KMS-11 (cell line): ENCODE measurements at regions not wholly inside any gene's neighbourhood (a gene's known extent, or its start where the extent isn't known, plus 50 kb on each side); places are given as distances from the start of the nearest gene placed in this dataset.

ENCODE experiments used
- H2AFZ ChIP-seq: fragments of 200-600 bp; sonication (generic); 2 replicates; pipeline ENCODE4 v1.6.1; 2016; ENCODE audit warnings: antibody characterized with exemption, mixed run types, low read depth
- H3K27ac ChIP-seq: fragments of 200-600 bp; sonication (generic); 2 replicates; pipeline ENCODE4 v1.6.1; 2016; ENCODE audit warnings: mild to moderate bottlenecking, mixed run types
- H3K27me3 ChIP-seq: fragments of 200-600 bp; sonication (generic); 2 replicates; pipeline ENCODE4 v1.6.1; 2017; ENCODE audit warnings: mild to moderate bottlenecking, low read depth, mixed run types, moderate library complexity; ENCODE audit not compliant: insufficient read depth
- H3K36me3 ChIP-seq: fragments of 200-600 bp; sonication (generic); 2 replicates; pipeline ENCODE4 v1.6.1; 2017; ENCODE audit warnings: mild to moderate bottlenecking, mixed run types; ENCODE audit not compliant: insufficient read depth
- H3K4me1 ChIP-seq: fragments of 200-600 bp; sonication (generic); 2 replicates; pipeline ENCODE4 v1.6.1; 2016; ENCODE audit warnings: mild to moderate bottlenecking, low read depth, mixed run types; ENCODE audit not compliant: poor library complexity, severe bottlenecking
- H3K4me2 ChIP-seq: fragments of 200-600 bp; sonication (generic); 2 replicates; pipeline ENCODE4 v1.7.0; 2016; ENCODE audit warnings: mild to moderate bottlenecking, mixed run types
- H3K4me3 ChIP-seq: fragments of 200-600 bp; sonication (generic); IDR thresholded peaks from 2 replicates; pipeline ENCODE4 v1.6.1; 2017; ENCODE audit warnings: low read depth, low read length, mixed read lengths; ENCODE audit not compliant: insufficient read depth
- H3K79me2 ChIP-seq: fragments of 200-600 bp; sonication (generic); 2 replicates; pipeline ENCODE4 v1.6.1; 2016; ENCODE audit warnings: low read depth, mixed run types; ENCODE audit not compliant: insufficient read depth
- H3K9ac ChIP-seq: fragments of 200-600 bp; sonication (generic); 2 replicates; pipeline ENCODE4 v1.6.1; 2016; ENCODE audit warnings: mild to moderate bottlenecking, mixed run types
- H4K20me1 ChIP-seq: fragments of 200-600 bp; sonication (generic); 2 replicates; pipeline ENCODE4 v1.6.1; 2016; ENCODE audit warnings: mild to moderate bottlenecking, mixed run types; ENCODE audit not compliant: insufficient read depth
- TF ChIP-seq, protein P1 (sequence below): fragments of 200-600 bp; sonication (generic); conservative IDR thresholded peaks from 2 replicates; pipeline ENCODE4 v1.6.1; 2017; ENCODE audit warnings: low read depth, mild to moderate bottlenecking, antibody characterized with exemption, low read length, moderate library complexity, mixed read lengths

DNA sequence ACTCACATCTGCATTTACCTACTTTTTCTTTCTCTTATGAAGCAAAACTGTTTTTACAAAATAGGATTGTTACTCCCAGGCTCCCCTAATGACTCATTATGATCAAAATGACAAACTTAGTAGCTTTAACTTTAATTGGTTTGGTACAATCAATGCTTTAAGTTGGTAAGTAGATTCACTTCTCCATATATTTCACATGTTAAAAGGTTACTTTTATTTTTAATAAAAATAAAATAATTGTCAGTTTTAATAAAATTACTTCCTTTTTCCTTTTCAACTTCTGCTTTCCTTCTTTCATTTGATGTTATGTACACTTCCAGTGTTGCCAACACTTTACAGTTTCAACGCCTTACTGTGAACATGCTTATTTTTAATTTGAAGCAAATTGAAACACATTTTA, 477.6 kb downstream of the SETD4 start:
- Histone ChIP-seq H2AFZ (no peak overlapping the region), H3K4me2 (no peak overlapping the region), H3K36me3 (no peaks in the 10 kb centered on the region), H3K27me3 (no peaks in the 10 kb centered on the region), H3K4me3 (no peak overlapping the region), H4K20me1 (no peaks in the 10 kb centered on the region), H3K27ac (no peak overlapping the region), H3K79me2 (no peaks in the 10 kb centered on the region), H3K4me1 (no peaks in the 10 kb centered on the region), H3K9ac (no peak overlapping the region)
- TF ChIP-seq, protein P1, sequence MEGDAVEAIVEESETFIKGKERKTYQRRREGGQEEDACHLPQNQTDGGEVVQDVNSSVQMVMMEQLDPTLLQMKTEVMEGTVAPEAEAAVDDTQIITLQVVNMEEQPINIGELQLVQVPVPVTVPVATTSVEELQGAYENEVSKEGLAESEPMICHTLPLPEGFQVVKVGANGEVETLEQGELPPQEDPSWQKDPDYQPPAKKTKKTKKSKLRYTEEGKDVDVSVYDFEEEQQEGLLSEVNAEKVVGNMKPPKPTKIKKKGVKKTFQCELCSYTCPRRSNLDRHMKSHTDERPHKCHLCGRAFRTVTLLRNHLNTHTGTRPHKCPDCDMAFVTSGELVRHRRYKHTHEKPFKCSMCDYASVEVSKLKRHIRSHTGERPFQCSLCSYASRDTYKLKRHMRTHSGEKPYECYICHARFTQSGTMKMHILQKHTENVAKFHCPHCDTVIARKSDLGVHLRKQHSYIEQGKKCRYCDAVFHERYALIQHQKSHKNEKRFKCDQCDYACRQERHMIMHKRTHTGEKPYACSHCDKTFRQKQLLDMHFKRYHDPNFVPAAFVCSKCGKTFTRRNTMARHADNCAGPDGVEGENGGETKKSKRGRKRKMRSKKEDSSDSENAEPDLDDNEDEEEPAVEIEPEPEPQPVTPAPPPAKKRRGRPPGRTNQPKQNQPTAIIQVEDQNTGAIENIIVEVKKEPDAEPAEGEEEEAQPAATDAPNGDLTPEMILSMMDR: no peak

DNA sequence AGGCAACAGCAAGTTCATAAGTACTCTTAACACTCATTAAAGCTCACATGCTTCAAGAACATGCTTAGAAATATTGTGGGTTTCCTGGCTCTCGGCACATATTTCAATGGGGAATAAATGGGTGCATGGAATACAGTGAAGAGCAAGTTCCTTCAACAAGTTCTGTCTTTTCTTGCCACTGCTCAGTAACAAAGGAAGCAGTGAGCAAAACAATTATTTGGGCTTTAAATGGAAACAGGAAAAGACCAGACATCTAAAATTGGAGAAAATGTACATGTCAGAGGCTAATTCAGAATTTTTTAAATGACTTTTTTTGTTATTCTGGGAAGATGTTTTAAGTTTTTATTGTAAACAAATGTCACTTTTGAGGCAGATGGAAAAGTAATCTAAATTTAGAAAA, 478.7 kb downstream of the SETD4 start:
- H3K4me2 ChIP-seq: no peak overlapping the region
- H3K9ac ChIP-seq: no peak overlapping the region
- no peaks in the 10 kb centered on the region for H3K36me3 ChIP-seq
- no peaks in the 10 kb centered on the region for H4K20me1 ChIP-seq
- no peak overlapping the region for H3K27ac ChIP-seq
- H2AFZ ChIP-seq: no peak overlapping the region
- no peaks in the 10 kb centered on the region for H3K4me1 ChIP-seq
- TF ChIP-seq, protein P1: no peak
- H3K79me2 ChIP-seq: no peaks in the 10 kb centered on the region
- H3K4me3 ChIP-seq: no peak overlapping the region
- no peaks in the 10 kb centered on the region for H3K27me3 ChIP-seq

DNA sequence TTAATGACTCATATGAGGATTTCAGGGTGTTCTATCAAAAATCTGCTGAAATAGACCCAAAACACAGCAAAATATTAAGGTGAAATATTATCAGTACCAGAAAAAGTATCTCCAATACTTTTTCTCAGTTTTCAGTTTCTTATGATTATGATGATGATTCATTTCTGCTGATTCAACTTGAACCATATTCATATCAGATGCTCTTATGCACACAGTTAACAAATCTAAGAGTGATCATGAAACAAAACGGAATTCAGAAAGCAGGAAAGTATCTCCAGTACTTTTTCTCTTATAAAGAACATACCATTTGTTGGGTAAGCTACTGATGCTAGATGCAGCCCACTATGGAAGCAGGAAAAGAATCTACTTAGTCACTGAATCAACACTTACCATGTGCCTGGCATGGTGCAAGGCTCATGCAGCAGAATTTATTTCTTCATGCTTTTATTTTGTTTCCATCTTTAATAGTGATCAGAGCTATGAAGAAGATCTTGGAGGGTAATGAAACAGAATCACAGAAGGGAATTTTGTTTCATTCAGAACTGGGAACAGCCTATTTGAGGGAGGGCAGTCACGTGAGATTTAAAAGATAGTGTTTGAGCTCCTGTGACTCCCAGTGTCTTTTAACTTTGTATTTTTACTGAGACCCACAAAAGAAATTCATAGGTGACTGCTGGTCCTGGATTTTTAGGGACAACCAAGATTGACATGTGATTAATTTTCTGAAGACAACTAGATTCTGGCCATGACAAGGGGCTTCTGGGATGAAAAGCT, 480.6 kb downstream of the SETD4 start:
- Histone ChIP-seq H4K20me1 (no peaks in the 10 kb centered on the region), H3K27ac (no peak overlapping the region), H2AFZ (no peak overlapping the region), H3K4me1 (no peaks in the 10 kb centered on the region), H3K4me2 (no peak overlapping the region), H3K79me2 (no peaks in the 10 kb centered on the region), H3K36me3 (no peaks in the 10 kb centered on the region), H3K4me3 (no peak overlapping the region), H3K9ac (no peak overlapping the region), H3K27me3 (no peaks in the 10 kb centered on the region)
- TF ChIP-seq, protein P1: no peak

DNA sequence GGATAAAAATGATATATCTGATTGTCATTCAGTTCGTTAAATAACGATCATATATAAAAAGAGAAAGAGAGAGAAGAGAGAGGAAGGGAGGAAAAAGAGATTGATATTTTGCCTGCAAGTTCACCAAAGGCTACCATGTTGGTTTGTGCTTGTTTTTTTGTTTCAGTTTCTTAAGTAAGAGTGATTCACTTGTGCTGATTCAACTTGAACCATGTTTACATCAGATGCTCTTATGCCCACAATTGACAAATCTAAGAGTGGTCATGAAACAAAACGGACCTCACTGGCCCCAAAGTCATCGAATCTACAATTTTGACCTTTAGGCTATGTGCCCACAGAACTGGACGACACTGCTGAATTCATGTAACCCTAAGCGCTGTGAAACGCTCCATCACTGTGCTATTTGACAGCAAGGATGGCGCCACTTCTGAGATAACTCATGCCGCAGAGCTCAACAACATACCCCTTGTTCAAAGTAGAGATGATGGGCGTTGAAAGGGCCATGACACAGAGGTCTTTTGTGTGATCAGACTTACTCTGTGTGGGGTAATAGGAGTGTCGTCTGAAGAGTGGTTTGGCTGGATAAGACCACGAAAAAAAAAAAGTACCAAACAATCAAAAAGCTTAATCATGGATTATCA, 481.4 kb downstream of the SETD4 start:
- no peak overlapping the region for H2AFZ ChIP-seq
- no peak overlapping the region for H3K4me2 ChIP-seq
- H3K27ac ChIP-seq: no peak overlapping the region
- H3K36me3 ChIP-seq: no peaks in the 10 kb centered on the region
- no peaks in the 10 kb centered on the region for H3K4me1 ChIP-seq
- no peaks in the 10 kb centered on the region for H4K20me1 ChIP-seq
- no peak overlapping the region for H3K4me3 ChIP-seq
- TF ChIP-seq, protein P1: no peak
- H3K27me3 ChIP-seq: no peaks in the 10 kb centered on the region
- H3K79me2 ChIP-seq: no peaks in the 10 kb centered on the region
- H3K9ac ChIP-seq: no peak overlapping the region
